NCI-H146 treated with DMSO at 0.1 percent for 48 hours (cell line): ENCODE measurements at regions not wholly inside any gene's neighbourhood (a gene's known extent, or its start where the extent isn't known, plus 50 kb on each side); places are given as distances from the start of the nearest gene placed in this dataset.

ENCODE experiments used
- DNase-seq: peaks from one replicate; lab custom pipeline; 2025; ENCODE audit not compliant: unreplicated experiment; lab: John Stamatoyannopoulos, UW

GRCh38 chr15:93829115-93829870, 402.1 kb upstream of the MCTP2 start:
- no peak for DNase-seq

GRCh38 chr15:93826790-93827189, 404.6 kb upstream of the MCTP2 start:
- DNase-seq, result no peak

- no peak for DNase-seq
Observed at GRCh38 chr15:93826293-93826692, 405.1 kb upstream of the MCTP2 start.

DNA sequence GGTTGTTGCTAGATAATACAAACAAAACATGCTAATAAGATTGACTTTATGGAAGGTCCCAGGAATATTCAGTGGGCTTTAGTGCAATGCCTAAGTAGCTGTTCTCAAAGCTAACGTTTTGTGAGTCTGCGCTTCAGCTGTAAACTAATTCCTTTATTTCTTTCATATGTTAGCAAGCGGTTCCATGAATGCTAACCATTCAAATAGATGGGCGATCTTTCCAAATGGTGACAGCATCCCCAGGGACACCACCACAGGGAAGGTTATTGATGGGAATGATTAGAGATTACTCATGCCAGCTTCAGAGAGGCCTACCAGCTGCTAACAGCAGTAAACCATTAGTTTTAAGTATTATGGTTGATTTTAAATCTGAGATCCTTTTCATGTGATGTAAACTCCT, 405.7 kb upstream of the MCTP2 start:
- DNase-seq, result no peak

DNA sequence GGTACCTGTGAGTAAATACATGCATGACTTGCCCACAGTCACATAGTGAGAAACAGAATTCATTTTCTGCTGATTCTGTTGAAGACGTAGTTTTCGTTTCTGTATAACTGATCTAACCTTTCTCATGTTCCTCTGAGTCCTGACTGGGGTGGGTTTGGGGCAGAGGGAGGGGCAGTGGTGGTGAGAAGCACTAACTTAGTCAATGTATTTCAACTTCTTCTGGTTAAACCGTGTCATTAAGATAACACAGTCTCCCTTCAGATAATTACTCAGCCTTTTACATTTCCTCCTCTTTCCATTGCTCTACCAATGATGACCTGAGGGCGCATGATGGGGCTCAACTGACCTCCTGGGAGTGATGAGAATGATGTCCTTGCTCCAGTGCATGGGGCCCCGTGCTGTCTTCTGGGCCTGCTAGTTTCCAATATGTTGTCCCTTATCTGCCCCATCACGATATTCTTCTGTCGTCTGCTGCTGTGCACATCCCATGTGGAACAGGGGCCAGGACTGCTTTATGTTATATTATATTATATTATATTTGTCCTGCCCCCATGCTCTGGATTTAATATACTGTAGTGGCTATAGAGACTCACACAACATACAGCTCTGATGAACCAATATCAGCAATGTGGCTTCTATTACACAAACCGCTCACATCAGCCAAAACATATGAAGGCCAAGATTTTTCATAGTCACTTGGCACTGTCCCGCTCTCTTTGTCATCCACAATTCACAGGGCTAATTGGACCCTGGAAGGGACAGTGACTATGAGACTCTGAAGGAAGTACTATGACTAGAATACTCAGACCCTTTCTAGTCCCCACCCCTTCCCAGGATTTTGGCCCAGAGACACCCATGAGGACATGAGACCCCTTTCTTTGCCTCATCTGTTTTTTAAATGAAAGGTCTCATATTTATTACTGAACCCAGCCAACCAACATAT, 407.1 kb upstream of the MCTP2 start:
- DNase-seq, result no peak

DNA sequence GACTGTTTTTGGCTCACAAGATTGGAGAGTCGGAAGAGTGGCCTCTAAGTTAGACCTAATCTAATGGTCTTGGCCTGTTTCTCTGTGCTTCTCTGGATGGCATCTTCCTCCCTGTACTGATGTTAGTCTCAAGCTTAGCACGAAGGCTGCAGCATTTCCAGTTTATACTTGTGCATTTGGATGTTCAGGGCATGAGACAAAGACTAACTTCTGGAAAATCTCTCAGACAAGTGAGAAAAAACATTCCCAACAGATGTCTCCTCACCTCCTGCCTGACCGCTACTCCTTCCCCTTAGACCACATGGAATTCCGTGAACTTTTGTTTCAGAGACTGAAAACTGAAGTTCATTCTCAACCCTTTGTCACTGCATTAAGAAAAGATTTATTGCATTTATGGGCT, 410.8 kb upstream of the MCTP2 start:
- DNase-seq, result no peak

DNA sequence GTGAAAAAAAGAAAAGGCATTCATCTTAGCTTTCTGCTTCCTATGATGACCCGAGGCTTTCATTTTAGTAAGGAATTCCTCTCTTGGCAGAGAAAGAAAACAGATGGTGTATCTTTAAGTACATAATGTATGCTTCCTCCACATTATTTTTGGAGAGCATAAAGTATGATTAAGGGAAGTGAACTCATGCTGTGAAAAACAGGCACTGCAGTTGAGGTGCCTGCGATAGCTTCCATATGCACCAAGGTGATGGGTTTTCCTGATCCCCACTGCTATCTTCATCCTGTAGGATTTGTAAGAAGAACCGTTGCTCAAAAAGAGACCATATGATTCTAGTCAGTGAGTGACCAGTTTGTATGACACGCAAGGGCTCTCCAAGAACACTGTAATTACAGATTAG, 411.5 kb upstream of the MCTP2 start:
- DNase-seq, result no peak

DNA sequence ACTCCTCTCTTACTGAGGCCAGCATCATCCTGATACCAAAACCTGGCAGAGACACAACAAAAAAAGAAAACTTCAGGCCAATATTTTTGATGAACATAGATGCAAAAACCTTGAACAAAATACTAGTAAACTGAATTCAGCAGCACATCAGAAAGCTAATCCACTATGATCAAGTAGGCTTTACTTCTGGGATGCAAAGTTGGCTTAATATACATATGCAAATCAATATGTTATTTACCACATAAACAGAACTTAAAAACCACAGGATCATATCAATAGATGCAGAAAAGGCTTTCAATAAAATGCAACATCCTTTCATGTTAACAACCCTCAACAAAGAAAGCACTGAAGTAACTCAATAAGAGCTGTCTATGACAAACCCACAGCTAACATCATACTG, 414.5 kb upstream of the MCTP2 start:
- DNase-seq, result no peak

DNA sequence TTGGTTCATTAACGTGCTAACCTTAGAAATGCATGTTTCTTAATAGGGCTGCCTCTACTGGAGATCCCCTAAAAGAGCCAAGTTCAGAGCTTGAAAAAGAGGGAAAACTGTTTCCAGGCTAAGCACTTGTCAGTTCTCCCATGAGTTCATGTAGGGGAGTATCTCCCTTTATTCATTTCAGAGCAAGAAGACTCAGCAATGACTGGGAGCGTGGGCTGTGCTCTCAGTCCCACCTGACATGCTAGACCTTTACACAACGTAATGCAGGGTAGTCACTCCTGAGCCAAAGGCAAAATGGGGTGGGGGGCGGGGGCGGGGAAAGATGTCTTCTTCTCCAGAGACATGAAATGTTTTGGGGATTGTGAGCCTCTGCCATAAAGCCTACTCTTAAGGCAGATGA, 420.1 kb upstream of the MCTP2 start:
- DNase-seq, result no peak

DNA sequence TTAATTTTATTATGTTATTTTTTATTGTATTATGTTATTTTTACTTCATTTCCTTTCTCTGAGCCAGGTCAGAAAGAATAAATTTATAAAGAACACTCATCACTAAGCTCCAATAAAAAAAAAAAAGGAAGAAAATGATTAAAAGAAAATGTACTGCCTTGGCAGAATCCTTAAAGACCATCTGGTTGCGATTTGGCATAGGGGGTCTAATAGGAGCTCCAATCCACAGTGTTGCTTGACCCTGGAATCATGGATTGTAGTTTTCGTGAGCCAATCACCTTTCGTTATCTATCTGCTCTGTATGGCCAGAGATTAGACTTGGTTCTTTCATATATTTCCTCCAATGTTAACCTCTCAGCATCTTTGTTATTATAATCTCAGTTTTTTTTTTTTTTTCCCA, 421.8 kb upstream of the MCTP2 start:
- no peak for DNase-seq

GRCh38 chr15:93803421-93804152, 427.8 kb upstream of the MCTP2 start:
- DNase-seq, result no peak

DNA sequence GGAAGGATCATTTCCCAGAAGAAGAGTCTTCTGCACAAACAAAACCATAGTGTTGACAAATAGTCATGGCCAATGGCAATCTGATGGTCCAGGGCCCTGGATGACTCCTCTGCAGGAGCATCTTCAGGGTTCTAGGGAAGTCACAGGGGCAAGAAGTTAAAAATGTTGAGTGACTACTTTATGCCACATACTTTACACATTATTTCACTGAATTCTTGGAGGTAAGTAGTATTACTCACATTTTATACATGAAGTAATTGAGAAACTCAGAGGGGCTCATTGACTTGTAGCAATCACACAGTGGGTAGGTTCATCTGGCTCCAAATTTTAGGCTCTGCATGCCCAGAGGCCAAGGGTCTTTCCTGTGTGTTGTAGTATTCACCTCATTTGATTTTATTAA, 430.2 kb upstream of the MCTP2 start:
- DNase-seq, result no peak

- DNase-seq, result no peak
Observed at GRCh38 chr15:93800805-93801204, 430.6 kb upstream of the MCTP2 start.

- no peak for DNase-seq
Observed at GRCh38 chr15:93789441-93789840, 441.9 kb upstream of the MCTP2 start.

- DNase-seq, result no peak
Observed at GRCh38 chr15:93780073-93780472, 451.3 kb upstream of the MCTP2 start.

DNA sequence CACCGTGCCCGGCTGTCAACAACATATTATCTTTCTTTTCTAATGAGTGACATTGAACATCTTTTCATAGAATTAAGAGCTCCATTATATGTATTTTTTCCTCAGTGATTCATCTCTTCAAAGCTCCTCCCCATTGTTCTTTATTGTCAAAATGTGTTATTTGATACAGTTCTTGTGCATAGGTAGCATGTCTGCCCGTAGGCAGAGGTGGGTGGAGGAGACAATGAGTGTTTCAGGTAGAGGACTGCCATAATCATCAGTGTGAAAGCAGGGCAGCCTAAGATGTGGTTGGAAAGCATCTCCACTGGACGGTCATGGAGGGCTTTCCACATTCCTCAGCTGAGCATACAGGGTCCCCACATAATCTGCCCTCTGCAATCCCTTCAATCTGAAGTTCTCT, 452.0 kb upstream of the MCTP2 start:
- no peak for DNase-seq

DNA sequence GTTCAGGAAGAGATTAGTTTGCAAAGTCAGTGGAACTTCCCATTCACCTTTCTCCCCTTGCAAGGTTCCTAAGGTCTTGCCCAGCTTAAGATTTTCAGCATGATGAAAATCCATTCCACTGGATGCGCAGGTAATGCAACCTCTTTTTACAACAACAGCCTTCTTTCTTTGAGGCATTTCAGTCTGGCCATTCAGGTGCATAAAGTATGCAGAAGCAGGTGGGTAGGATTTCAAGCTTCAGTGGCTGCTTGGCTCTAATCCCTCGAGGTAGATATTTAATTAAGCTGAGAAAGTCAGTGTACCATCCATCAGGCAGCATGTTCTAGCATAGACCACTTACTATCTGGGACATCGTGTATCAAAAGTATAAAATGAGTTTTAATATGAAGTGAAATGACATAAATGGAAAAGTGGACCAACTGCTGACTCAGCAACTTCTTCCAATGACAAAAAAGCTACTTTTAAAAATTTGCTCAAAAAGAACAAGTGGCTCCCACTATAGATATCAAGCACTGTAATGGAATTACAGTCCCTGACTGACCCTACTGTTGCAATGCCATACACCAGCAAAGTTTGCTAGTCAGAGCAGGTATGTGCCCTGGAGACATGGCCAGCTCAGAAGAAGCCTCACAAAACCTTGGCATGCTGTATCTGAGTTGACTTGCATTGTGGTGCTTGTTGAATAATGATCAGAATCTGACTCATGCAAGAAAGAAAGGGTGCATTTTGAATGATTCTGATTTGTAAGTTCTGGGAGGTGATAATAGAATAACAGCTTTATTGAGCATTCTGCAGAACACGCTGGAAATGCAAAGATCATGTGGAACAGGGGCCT, 459.9 kb upstream of the MCTP2 start:
- no peak for DNase-seq

DNA sequence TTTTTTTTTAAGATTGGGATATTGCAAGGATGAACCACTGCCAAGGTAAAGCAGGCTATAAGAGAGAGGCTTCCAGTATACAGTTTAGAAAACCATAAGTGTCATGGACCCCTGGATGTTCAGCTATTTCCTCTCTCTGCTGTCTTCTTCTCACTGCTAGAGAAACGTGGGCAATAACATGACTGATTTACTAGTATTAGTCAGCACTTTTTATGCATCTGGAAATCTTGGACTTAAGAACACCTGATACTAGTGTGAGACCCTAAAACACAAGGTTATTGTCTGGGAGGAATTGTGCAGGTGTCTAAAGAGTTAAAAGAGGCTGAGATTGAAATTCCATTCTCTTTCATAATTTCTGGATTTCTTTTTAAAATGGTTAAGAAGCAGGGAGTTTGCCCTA, 460.6 kb upstream of the MCTP2 start:
- DNase-seq, result no peak

DNA sequence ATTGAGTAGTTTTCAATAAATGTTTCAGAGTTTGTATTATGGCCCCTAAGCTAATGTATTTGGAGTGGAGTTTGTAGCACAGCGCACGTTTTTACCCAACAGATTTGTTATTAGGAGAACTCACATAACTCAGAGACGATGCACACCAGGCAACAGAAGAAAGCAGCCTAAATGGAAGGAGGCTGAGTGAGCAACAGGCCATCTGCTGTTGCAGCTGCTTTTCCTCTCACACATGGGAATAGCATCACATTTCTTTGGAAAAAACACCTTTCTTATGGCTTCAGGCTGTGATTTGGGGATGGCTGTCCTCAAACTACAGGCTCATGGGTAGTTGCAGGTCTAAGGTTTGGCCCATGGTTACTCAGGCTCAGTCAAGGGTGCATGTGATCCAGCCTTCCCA, 469.3 kb upstream of the MCTP2 start:
- no peak for DNase-seq

- no peak for DNase-seq
Observed at GRCh38 chr15:93759629-93760028, 471.7 kb upstream of the MCTP2 start.

- no peak for DNase-seq
Observed at GRCh38 chr15:93758824-93759223, 472.5 kb upstream of the MCTP2 start.
